DND-41 (cell line): ENCODE measurements at regions not wholly inside any gene's neighbourhood (a gene's known extent, or its start where the extent isn't known, plus 50 kb on each side); places are given as distances from the start of the nearest gene placed in this dataset.

Experiments used
- EZH2 ChIP-seq: IDR thresholded peaks from 3 replicates; pipeline ENCODE4 v1.6.1; 2012; ENCODE audit warnings: borderline replicate concordance, low read depth, mild to moderate bottlenecking, moderate library complexity, low read length, inconsistent platforms; ENCODE audit not compliant: severe bottlenecking
- TF ChIP-seq, protein P1 (sequence below): IDR thresholded peaks from 2 replicates; pipeline ENCODE4 v1.5.1; 2012; ENCODE audit warnings: borderline replicate concordance, low read length, moderate library complexity, mild to moderate bottlenecking; ENCODE audit not compliant: poor library complexity, severe bottlenecking; ENCODE audit errors: extremely low read depth

DNA sequence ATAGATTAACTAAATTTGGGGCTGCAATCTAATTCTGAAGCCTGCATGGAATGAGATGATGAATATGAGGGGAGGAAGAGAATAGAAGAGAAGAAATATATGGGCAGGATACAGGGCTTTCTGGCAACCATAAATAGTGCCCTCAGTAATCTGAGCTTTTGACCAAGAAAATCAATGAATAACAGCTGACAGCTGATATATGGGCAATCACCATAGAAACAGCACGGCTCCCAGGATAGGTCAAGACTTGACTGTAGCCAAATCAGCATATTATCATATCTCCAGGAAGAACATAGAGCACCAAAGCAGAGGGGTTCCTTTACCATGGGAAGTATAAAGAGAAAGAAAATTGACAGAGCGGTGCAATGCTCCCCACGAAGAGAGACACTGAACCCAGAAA lies 643.8 kb upstream of the TENM4 start:
- TF ChIP-seq, protein P1, sequence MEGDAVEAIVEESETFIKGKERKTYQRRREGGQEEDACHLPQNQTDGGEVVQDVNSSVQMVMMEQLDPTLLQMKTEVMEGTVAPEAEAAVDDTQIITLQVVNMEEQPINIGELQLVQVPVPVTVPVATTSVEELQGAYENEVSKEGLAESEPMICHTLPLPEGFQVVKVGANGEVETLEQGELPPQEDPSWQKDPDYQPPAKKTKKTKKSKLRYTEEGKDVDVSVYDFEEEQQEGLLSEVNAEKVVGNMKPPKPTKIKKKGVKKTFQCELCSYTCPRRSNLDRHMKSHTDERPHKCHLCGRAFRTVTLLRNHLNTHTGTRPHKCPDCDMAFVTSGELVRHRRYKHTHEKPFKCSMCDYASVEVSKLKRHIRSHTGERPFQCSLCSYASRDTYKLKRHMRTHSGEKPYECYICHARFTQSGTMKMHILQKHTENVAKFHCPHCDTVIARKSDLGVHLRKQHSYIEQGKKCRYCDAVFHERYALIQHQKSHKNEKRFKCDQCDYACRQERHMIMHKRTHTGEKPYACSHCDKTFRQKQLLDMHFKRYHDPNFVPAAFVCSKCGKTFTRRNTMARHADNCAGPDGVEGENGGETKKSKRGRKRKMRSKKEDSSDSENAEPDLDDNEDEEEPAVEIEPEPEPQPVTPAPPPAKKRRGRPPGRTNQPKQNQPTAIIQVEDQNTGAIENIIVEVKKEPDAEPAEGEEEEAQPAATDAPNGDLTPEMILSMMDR: no peak
- no peak for TF ChIP-seq EZH2
